A549 (cell line): ENCODE measurements at regions not wholly inside any gene's neighbourhood (a gene's known extent, or its start where the extent isn't known, plus 50 kb on each side); places are given as distances from the start of the nearest gene placed in this dataset.

Experiments used
- CEBPB ChIP-seq, 2 experiments: fragments of >200 bp in 1 of 2; sonication (Bioruptor Twin) in 1 of 2; formaldehyde crosslinking in 1 of 2; IDR thresholded peaks; 2 replicates each; pipeline ENCODE4 v1.6.1; 2012 to 2016
- CTCF ChIP-seq: fragments of >200 bp; sonication (Bioruptor Twin); formaldehyde crosslinking; IDR thresholded peaks from 3 replicates; pipeline ENCODE4 v1.5.1; 2016
- SREBF2 ChIP-seq: fragments of 450-650 bp; IDR thresholded peaks from 2 replicates; pipeline ENCODE4 v1.6.1; 2014; ENCODE audit warnings: mild to moderate bottlenecking, moderate library complexity
- ZFP36 ChIP-seq: fragments of 450-650 bp; IDR thresholded peaks from 2 replicates; pipeline ENCODE4 v1.6.1; 2014; ENCODE audit warnings: borderline replicate concordance; ENCODE audit not compliant: partially characterized antibody
- ZSCAN20 ChIP-seq: fragments of 250-450 bp; sonication (Bioruptor Pico); IDR thresholded peaks from 2 replicates; pipeline ENCODE4 v1.8.0; 2022; ENCODE audit warnings: mild to moderate bottlenecking, moderate library complexity
- TF ChIP-seq, protein P1 (sequence below): IDR thresholded peaks from 2 replicates; pipeline ENCODE4 v1.6.1; 2012

- TF ChIP-seq CTCF (no peak), SREBF2 (no peak), ZFP36 (no peak), CEBPB (IDR thresholded peaks at IDR 0.05) (no peak), ZSCAN20 (CRISPR knock-in tag) (no peak)
- TF ChIP-seq, protein P1, sequence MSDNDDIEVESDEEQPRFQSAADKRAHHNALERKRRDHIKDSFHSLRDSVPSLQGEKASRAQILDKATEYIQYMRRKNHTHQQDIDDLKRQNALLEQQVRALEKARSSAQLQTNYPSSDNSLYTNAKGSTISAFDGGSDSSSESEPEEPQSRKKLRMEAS = no peak
Measured at GRCh38 chr13:54356209-54356608, 1327.6 kb downstream of the OLFM4 start.
